HCT116 (cell line): ENCODE measurements at regions not wholly inside any gene's neighbourhood (a gene's known extent, or its start where the extent isn't known, plus 50 kb on each side); places are given as distances from the start of the nearest gene placed in this dataset.

Experiments used
- ATAC-seq: fragments of 200-7000 bp; cut with Tn5 transposase; 2 replicates; pipeline ENCODE4 v1.9.1; 2020; ENCODE audit warnings: mild to moderate bottlenecking, moderate library complexity
- BruUV-seq: library from RNA; stranded (reverse); fragments of 400-500 nt; replicated peaks from 2 replicates; lab custom pipeline; 2021; lab: Mats Ljungman, UMichigan
- CTCF ChIA-PET: fragments of 300-600 bp; sonication (Branson Sonifier 250); formaldehyde crosslinking; loops from one replicate; lab custom pipeline; 2021; ENCODE audit warnings: antibody characterized with exemption; lab: Charles Lee
- POLR2A ChIA-PET: fragments of 300-600, 350-600 bp; sonication (Branson Sonifier 250); formaldehyde crosslinking; loops from one replicate; lab custom pipeline; 2021; ENCODE audit warnings: antibody characterized with exemption; lab: Charles Lee
- RAD21 ChIA-PET, 2 experiments: fragments of 300-600 bp; sonication (Branson Sonifier 250); formaldehyde crosslinking; loops; one replicate each; lab custom pipeline; 2023; ENCODE audit warnings: low total read pairs in 2 of 2; ENCODE audit not compliant: uncharacterized antibody in 2 of 2, unreplicated experiment in 2 of 2, low non-redundant PET in 1 of 2; lab: Charles Lee
- DNase-seq: peaks from one replicate; pipeline ENCODE4 v3.0.0-alpha.2; 2010; ENCODE audit warnings: low read depth, low spot score
- H2AFZ ChIP-seq: fragments of 200-600 bp; shearing (Covaris generic), sonication (generic); 2 replicates; pipeline ENCODE4 v1.6.1; 2017; ENCODE audit warnings: low read depth, mixed run types, mixed read lengths, antibody characterized with exemption, low read length; ENCODE audit not compliant: poor library complexity, severe bottlenecking
- H3K27ac ChIP-seq: 2 replicates; pipeline ENCODE4 v1.5.1; 2012; ENCODE audit warnings: low read depth, low read length
- H3K27me3 ChIP-seq: fragments of 200-600 bp; sonication (generic); 2 replicates; pipeline ENCODE4 v1.6.1; 2016; ENCODE audit warnings: mixed run types, low read length, mixed read lengths; ENCODE audit not compliant: insufficient read depth
- H3K36me3 ChIP-seq, 2 experiments: fragments of 200-500 bp in 1 of 2; fragments of 200-600 bp in 1 of 2; sonication (Bioruptor generic) in 1 of 2; sonication (generic) in 1 of 2; 2 replicates each; pipeline versions ENCODE4 v1.5.1 to v1.6.1; 2014 to 2016; ENCODE audit warnings: low read length in 2 of 2, inconsistent platforms in 1 of 2, mixed read lengths in 1 of 2, mixed run types in 1 of 2; ENCODE audit not compliant: insufficient read depth in 2 of 2, control insufficient read depth in 1 of 2
- H3K4me1 ChIP-seq, 2 experiments: fragments of 200-600 bp in 1 of 2; sonication (generic) in 1 of 2; 2 replicates each; pipeline versions ENCODE4 v1.5.1 to v1.6.1; 2012 to 2017; ENCODE audit warnings: low read length in 2 of 2, inconsistent platforms in 1 of 2, mild to moderate bottlenecking in 1 of 2, mixed read lengths in 1 of 2, mixed run types in 1 of 2, moderate library complexity in 1 of 2; ENCODE audit not compliant: insufficient read depth in 2 of 2, control insufficient read depth in 1 of 2
- H3K4me2 ChIP-seq: fragments of 200-600 bp; sonication (generic); 2 replicates; pipeline ENCODE4 v1.6.1; 2017; ENCODE audit warnings: mixed run types, low read length, mixed read lengths
- H3K4me3 ChIP-seq, 2 experiments: fragments of 200-600 bp in 1 of 2; sonication (generic) in 1 of 2; replicated peaks in 1 of 2; 2 replicates each; pipeline ENCODE4 v1.5.1; 2011 to 2016; ENCODE audit warnings: low read length in 2 of 2, control low read depth in 1 of 2, low read depth in 1 of 2, mild to moderate bottlenecking in 1 of 2, mixed read lengths in 1 of 2, mixed run types in 1 of 2
- H3K79me2 ChIP-seq: fragments of 200-600 bp; sonication (generic); 2 replicates; pipeline ENCODE4 v1.6.1; 2017; ENCODE audit warnings: mild to moderate bottlenecking, mixed run types, low read length, moderate library complexity, mixed read lengths; ENCODE audit not compliant: insufficient read depth
- H3K9ac ChIP-seq: fragments of 200-600 bp; sonication (generic); 2 replicates; pipeline ENCODE4 v1.6.1; 2016; ENCODE audit warnings: low read length, mixed read lengths
- H3K9me2 ChIP-seq: fragments of 200-600 bp; sonication (generic), shearing (Covaris generic); 2 replicates; pipeline ENCODE4 v1.6.1; 2017; ENCODE audit warnings: mixed run types, mild to moderate bottlenecking, moderate library complexity; ENCODE audit not compliant: insufficient read depth
- H3K9me3 ChIP-seq, 2 experiments: fragments of 200-500 bp in 1 of 2; fragments of 200-600 bp in 1 of 2; sonication (Bioruptor generic) in 1 of 2; sonication (generic) in 1 of 2; 2 replicates each; pipeline ENCODE4 v1.6.1; 2014 to 2017; ENCODE audit warnings: low read length in 2 of 2, mixed read lengths in 2 of 2, inconsistent platforms in 1 of 2, low read depth in 1 of 2, mild to moderate bottlenecking in 1 of 2, mixed run types in 1 of 2, moderate library complexity in 1 of 2; ENCODE audit not compliant: control insufficient read depth in 1 of 2, insufficient read depth in 1 of 2
- H4K20me1 ChIP-seq: fragments of 200-600 bp; sonication (generic), shearing (Covaris generic); 2 replicates; pipeline ENCODE4 v1.6.1; 2017; ENCODE audit warnings: mixed run types, mild to moderate bottlenecking, moderate library complexity; ENCODE audit not compliant: insufficient read depth
- CBX3 ChIP-seq: IDR thresholded peaks from 2 replicates; pipeline ENCODE4 v1.6.1; 2012; ENCODE audit warnings: low read depth
- CEBPB ChIP-seq: IDR thresholded peaks from 2 replicates; pipeline ENCODE4 v1.6.1; 2012; ENCODE audit warnings: low read depth
- EZH2phosphoT487 ChIP-seq: fragments of 200-600 bp; IDR thresholded peaks from 2 replicates; pipeline ENCODE4 v1.6.1; 2018; ENCODE audit warnings: antibody characterized with exemption, borderline replicate concordance
- SIN3A ChIP-seq: IDR thresholded peaks from 2 replicates; pipeline ENCODE4 v1.6.1; 2012; ENCODE audit warnings: low read depth
- YY1 ChIP-seq: IDR thresholded peaks from 2 replicates; pipeline ENCODE4 v1.6.1; 2011; ENCODE audit warnings: low read length, low read depth, moderate library complexity, mild to moderate bottlenecking; ENCODE audit not compliant: insufficient replicate concordance; ENCODE audit errors: extremely low read depth
- ZFX ChIP-seq: fragments of 450-650 bp; IDR thresholded peaks from 2 replicates; pipeline ENCODE4 v1.6.1; 2017
- ZNF274 ChIP-seq: fragments of 200-500 bp; sonication (Bioruptor generic); IDR thresholded peaks from 2 replicates; pipeline ENCODE4 v1.6.1; 2014; ENCODE audit warnings: mild to moderate bottlenecking, low read depth, low read length, inconsistent platforms
- intact Hi-C: fragments of 100-400 bp; cut with micrococcal nuclease; formaldehyde crosslinking; loops from 2 replicates; pipeline ENCODE4 v1.10.0; 2022
- TF ChIP-seq, protein P1 (sequence below): IDR thresholded peaks from 2 replicates; pipeline ENCODE4 v1.6.1; 2011; ENCODE audit warnings: mild to moderate bottlenecking, low read length, moderate library complexity; ENCODE audit not compliant: insufficient replicate concordance; ENCODE audit errors: extremely low read depth
- TF ChIP-seq, protein P2 (sequence below): IDR thresholded peaks from 2 replicates; pipeline ENCODE4 v1.6.1; 2012; ENCODE audit warnings: low read depth

DNA sequence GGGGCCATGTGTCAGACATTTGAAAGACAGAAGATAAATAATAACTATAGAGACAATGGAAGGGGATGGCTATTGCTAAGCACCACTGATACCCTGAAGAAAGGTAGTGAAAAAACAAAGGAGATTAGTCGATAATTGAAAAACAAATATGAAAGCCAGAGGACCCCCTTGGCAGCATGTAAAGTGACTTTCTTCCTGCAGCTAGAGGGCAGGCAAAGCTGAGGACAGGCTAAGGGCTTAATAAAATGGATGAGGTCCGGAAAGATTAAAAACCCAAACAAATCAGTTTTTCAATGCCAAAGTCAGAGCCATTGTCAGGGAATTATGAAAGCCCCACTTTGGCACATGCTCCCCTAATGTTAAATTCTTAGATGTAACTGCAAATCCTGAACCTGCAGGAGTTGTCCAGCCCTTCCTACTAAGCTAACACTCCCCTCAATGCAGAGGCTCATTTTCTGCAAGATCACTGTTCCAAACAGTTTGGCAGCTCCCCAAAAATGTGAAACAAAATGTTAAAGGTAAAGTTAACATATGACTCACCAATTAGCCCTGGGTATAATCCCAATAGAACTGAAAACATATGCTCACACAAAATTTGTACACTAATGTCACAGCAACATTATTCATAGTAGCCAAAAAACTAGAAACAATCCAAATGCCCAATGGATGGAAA lies 1177.9 kb downstream of the GRIK2 start:
- no peaks in the 10 kb centered on the region for H3K4me1 ChIP-seq
- ATAC-seq = no peak
- BruUV-seq = no TSS peak
- RAD21 ChIA-PET = no interaction called here
- no peak overlapping the region for H2AFZ ChIP-seq
- H3K4me2 ChIP-seq = no peak overlapping the region
- no peaks in the 10 kb centered on the region for H3K79me2 ChIP-seq
- CTCF ChIA-PET = no interaction called here
- intact Hi-C loops = no loop called here
- H3K9ac ChIP-seq = no peak overlapping the region
- DNase-seq = no peak
- no peaks in the 10 kb centered on the region for H3K9me3 ChIP-seq
- H3K27ac ChIP-seq = no peak overlapping the region
- TF ChIP-seq, protein P1, sequence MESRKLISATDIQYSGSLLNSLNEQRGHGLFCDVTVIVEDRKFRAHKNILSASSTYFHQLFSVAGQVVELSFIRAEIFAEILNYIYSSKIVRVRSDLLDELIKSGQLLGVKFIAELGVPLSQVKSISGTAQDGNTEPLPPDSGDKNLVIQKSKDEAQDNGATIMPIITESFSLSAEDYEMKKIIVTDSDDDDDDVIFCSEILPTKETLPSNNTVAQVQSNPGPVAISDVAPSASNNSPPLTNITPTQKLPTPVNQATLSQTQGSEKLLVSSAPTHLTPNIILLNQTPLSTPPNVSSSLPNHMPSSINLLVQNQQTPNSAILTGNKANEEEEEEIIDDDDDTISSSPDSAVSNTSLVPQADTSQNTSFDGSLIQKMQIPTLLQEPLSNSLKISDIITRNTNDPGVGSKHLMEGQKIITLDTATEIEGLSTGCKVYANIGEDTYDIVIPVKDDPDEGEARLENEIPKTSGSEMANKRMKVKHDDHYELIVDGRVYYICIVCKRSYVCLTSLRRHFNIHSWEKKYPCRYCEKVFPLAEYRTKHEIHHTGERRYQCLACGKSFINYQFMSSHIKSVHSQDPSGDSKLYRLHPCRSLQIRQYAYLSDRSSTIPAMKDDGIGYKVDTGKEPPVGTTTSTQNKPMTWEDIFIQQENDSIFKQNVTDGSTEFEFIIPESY = no peak
- no peaks in the 10 kb centered on the region for H3K36me3 ChIP-seq
- H3K4me3 ChIP-seq = no peak overlapping the region
- no peaks in the 10 kb centered on the region for H3K9me2 ChIP-seq
- no peaks in the 10 kb centered on the region for H4K20me1 ChIP-seq
- H3K27me3 ChIP-seq = no peaks in the 10 kb centered on the region
- POLR2A ChIA-PET = no interaction called here

DNA sequence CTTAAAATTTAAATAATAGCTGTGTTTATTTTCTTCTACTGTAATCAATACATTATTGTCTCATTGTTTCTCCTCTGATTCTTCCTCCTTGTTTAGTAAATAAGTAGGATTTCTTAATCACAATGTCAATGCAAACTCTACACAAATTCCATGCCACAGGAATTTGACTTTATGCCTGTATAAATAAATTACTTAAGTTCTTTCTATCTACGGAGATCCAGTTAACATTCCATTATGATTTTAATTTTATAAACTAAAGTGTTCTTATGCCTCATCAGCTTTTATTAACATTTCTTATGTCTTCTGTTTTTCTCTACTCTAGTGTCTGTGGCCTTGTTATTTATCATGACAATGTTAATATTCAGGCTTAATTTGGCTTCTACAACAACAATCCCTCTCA lies 1169.2 kb downstream of the GRIK2 start:
- H3K4me1 ChIP-seq = no peaks in the 10 kb centered on the region
- H3K9me3 ChIP-seq = no peaks in the 10 kb centered on the region
- H3K4me2 ChIP-seq = no peak overlapping the region
- CTCF ChIA-PET = no interaction called here
- RAD21 ChIA-PET = no interaction called here
- no peaks in the 10 kb centered on the region for H4K20me1 ChIP-seq
- H3K79me2 ChIP-seq = no peaks in the 10 kb centered on the region
- TF ChIP-seq YY1 = no peak
- no peak for TF ChIP-seq SIN3A
- no peak for TF ChIP-seq ZFX
- no peak for TF ChIP-seq CBX3
- TF ChIP-seq CEBPB = no peak
- TF ChIP-seq ZNF274 = no peak
- no peak for TF ChIP-seq EZH2phosphoT487
- TF ChIP-seq, protein P2, sequence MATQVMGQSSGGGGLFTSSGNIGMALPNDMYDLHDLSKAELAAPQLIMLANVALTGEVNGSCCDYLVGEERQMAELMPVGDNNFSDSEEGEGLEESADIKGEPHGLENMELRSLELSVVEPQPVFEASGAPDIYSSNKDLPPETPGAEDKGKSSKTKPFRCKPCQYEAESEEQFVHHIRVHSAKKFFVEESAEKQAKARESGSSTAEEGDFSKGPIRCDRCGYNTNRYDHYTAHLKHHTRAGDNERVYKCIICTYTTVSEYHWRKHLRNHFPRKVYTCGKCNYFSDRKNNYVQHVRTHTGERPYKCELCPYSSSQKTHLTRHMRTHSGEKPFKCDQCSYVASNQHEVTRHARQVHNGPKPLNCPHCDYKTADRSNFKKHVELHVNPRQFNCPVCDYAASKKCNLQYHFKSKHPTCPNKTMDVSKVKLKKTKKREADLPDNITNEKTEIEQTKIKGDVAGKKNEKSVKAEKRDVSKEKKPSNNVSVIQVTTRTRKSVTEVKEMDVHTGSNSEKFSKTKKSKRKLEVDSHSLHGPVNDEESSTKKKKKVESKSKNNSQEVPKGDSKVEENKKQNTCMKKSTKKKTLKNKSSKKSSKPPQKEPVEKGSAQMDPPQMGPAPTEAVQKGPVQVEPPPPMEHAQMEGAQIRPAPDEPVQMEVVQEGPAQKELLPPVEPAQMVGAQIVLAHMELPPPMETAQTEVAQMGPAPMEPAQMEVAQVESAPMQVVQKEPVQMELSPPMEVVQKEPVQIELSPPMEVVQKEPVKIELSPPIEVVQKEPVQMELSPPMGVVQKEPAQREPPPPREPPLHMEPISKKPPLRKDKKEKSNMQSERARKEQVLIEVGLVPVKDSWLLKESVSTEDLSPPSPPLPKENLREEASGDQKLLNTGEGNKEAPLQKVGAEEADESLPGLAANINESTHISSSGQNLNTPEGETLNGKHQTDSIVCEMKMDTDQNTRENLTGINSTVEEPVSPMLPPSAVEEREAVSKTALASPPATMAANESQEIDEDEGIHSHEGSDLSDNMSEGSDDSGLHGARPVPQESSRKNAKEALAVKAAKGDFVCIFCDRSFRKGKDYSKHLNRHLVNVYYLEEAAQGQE = no peak
- no TSS peak for BruUV-seq
- H3K9me2 ChIP-seq = no peaks in the 10 kb centered on the region
- H2AFZ ChIP-seq = no peak overlapping the region
- intact Hi-C loops = no loop called here
- DNase-seq = no peak
- no peak overlapping the region for H3K4me3 ChIP-seq
- POLR2A ChIA-PET = no interaction called here
- H3K27me3 ChIP-seq = no peaks in the 10 kb centered on the region
- H3K27ac ChIP-seq = no peak overlapping the region
- no peak overlapping the region for H3K9ac ChIP-seq
- ATAC-seq = no peak
- no peaks in the 10 kb centered on the region for H3K36me3 ChIP-seq
